ENCODE measurements at regions not wholly inside any gene's neighbourhood (a gene's known extent, or its start where the extent isn't known, plus 50 kb on each side); places are given as distances from the start of the nearest gene placed in this dataset.
"Not testable (repeated sequence)": the region's sequence is repeated elsewhere in the genome, so short reads cannot be mapped to it uniquely, and the experiment has no call there.

- no peak for DNase-seq (ENCODE audit: low read depth in 2 of 2)
Measured at GRCh38 chr2:77834360-77835002, 312.3 kb upstream of the LRRTM4 start.

- no peak for DNase-seq (ENCODE audit: low read depth in 2 of 2)
Measured at GRCh38 chr2:77838441-77838840, 316.3 kb upstream of the LRRTM4 start.

- no peak for DNase-seq (ENCODE audit: low read depth in 2 of 2)
Measured at GRCh38 chr2:77839102-77839501, 316.9 kb upstream of the LRRTM4 start.

DNA sequence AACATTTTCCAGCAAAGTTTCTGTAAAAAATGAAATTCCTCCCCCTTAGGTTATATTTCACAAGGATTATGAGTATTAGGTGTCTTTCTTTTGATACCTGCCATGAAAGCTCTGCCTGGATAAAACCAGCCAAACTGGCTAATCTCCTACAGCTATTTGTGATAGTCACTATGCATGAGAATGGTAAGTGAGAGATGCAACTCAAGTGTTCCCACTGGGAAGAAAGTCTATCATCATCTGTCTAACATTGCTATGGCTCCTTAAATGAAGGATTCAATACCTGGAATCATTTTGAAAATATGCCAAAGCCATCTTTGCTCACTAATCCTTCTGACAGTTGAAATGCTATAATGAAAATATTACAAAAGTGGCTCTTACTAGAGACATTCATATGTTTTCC lies 339.9 kb upstream of the LRRTM4 start:
- DNase-seq (ENCODE audit: low read depth in 2 of 2) = no peak

- no peak for DNase-seq (ENCODE audit: low read depth in 2 of 2)
Measured at GRCh38 chr2:77864426-77864825, 342.2 kb upstream of the LRRTM4 start.

- no peak for DNase-seq (ENCODE audit: low read depth in 2 of 2)
Measured at GRCh38 chr2:77866661-77867060, 344.5 kb upstream of the LRRTM4 start.

GRCh38 chr2:77867146-77867545 lies 345.0 kb upstream of the LRRTM4 start:
- no peak for DNase-seq (ENCODE audit: low read depth in 2 of 2)

DNA sequence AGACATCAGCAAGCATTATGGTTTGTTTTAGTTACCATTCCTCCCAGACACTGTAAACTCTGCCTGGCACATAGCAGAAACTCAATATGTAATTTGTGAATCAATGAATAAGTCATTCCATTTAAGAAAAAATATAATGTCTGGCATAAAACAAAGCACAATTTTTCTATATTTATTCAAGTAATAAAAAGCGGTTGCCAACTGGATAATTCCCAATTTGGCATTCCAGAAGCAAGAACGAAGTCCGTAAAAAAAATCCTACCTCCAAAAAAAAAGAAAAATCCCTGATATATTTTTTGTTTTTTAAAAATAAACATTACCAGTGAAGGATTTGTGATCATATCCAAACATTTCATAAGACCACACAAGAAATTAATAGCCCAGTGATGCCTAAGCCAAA lies 351.3 kb upstream of the LRRTM4 start:
- no peak for DNase-seq (ENCODE audit: low read depth in 2 of 2)

DNA sequence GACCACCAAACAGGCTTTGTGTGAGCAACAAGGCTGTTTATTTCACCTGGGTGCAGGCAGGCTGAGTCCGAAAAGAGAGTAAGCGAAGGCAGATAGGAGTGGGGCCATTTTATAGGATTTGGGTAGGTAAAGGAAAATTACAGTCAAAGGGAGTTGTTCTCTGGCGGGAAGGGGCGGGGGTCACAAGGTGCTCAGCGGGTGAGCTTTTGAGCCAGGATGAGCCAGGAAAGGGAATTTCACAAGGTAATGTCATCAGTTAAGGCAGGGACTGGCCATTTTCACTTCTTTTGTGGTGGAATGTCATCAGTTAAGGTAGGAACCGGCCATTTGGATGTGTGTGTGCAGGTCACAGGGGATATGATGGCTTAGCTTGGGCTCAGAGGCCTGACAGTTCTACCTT lies 378.0 kb upstream of the LRRTM4 start:
- DNase-seq (ENCODE audit: low read depth in 2 of 2) = not testable (repeated sequence)

DNA sequence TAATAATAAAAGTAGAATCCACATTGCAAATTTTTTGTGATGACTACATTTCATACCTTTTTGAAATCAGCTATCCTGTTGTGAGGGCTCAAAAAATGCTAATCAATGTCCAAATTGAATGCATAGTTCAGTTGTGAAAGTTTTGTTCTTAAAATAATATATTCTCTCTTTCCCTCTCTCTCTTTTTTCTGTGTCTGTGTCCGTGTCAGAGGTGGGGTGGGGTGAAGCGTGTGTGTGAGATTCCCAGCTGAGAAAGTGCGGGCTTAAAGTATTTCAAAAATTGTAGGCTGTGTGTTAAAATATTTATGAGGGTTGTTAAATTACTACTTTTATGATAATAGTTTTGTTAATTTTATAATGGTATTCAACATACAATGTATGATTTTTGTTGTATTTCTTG lies 388.0 kb upstream of the LRRTM4 start:
- DNase-seq (ENCODE audit: low read depth in 2 of 2) = no peak

DNA sequence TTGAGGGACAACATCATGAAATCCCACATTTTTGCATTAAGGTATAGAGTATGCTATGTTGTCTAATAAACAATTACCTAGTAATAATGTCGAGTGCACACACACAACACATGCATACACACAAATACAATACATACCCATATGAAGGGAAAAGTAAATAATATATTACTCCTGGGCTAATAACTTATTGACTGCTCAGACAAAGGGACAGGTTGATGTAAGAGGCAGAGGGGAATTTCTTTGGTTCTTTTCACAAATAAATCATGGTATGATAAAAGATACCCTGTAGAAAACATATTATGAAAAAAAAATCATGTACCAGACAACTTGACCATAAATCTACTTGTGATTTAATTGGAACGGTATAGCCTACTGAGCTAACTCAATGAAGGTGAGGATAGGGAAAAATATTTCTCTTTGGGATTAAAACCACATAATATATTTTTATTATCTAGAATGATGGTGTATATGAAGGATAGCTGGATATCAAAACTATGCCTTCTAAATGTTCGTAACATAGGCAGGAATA lies 398.7 kb upstream of the LRRTM4 start:
- no peak for DNase-seq (ENCODE audit: low read depth in 2 of 2)

DNA sequence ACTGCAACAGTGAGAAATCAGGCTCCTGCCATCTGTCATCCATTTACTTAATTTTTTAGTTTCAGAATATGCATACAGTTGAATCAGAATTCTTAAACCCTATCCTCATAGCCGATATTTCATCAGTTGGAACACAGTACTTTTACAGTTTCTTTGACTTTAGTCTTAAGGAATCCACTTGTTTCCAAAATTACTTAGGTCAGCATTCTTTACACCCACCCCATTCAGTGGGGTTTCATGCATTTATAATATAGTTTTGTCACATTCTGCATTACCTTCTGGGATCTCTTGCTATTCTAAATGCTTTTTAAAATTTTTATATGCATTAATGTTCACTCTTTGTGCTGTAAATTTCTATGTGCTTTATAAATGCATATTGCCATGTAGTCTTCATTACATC lies 400.4 kb upstream of the LRRTM4 start:
- DNase-seq (ENCODE audit: low read depth in 2 of 2) = no peak

- no peak for DNase-seq (ENCODE audit: low read depth in 2 of 2)
Measured at GRCh38 chr2:77937366-77937765, 415.2 kb upstream of the LRRTM4 start.

- no peak for DNase-seq (ENCODE audit: low read depth in 2 of 2)
Measured at GRCh38 chr2:77938462-77938861, 416.3 kb upstream of the LRRTM4 start.

GRCh38 chr2:77939370-77939769 lies 417.2 kb upstream of the LRRTM4 start:
- no peak for DNase-seq (ENCODE audit: low read depth in 2 of 2)

DNA sequence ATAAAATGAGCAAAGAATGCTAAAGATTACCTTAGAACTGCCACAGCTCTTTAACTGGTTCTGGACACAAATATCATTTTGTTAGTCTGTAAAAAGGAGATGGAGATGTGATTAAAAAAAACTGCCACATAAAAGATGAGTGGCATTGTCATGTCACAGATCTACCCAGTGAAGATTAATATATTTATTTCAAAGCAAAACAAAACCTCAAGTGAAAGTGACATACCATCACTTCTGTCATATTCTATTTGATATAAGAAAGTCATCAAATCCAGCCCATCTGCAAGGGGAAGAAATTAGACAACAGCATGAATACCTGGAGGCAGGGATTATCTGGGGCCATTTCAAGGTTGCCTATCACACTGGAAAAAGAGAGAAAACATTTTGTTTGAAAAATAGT lies 417.6 kb upstream of the LRRTM4 start:
- DNase-seq (ENCODE audit: low read depth in 2 of 2) = no peak

GRCh38 chr2:77954931-77955330 lies 432.8 kb upstream of the LRRTM4 start:
- DNase-seq (ENCODE audit: low read depth in 2 of 2) = no peak

DNA sequence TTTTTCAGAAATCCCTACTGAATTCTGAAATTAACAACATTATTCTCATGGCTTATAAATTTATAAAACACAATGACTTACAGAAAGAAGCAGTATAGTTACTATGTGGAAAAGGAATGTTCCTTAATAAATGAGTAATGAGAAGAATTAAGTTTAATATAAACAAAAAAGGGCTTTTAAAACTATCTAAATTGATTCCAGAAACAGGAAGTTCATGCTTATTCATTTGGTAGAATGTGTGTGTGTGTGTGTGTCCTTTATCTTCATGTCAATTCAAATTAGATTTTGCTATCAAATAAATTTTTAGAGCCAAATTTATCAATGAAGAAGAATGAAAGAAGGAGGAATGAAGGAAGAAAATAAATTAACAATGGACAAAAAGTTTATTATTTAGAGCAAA lies 440.8 kb upstream of the LRRTM4 start:
- DNase-seq (ENCODE audit: low read depth in 2 of 2) = no peak

DNA sequence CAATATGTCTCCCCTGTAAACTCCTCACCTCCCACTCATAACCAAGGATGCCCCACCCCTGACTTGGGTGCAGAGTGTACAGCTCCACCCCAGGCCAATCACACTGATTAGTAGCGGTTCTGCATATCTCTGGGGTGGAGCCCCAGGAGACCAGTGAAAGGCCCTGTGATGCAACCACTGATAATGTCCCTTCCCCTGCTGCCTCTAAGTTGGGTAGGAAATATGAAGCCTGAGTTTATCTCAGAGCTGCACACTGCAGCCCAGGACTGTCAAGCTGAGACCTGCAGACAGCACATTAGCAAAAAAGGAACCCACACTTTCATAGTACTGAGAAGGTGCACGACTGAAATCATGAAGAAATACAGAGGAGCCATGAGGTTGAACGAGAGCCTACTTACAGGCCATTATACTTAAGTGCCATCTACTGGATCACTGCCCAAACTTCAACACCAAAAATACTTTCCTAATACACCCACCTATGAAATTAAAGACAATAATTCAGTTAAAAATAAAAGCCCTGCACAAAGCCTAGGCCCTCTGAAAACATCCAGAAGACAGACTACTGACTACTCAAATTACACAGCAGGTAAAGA lies 455.4 kb upstream of the LRRTM4 start:
- DNase-seq (ENCODE audit: low read depth in 2 of 2) = no peak

DNA sequence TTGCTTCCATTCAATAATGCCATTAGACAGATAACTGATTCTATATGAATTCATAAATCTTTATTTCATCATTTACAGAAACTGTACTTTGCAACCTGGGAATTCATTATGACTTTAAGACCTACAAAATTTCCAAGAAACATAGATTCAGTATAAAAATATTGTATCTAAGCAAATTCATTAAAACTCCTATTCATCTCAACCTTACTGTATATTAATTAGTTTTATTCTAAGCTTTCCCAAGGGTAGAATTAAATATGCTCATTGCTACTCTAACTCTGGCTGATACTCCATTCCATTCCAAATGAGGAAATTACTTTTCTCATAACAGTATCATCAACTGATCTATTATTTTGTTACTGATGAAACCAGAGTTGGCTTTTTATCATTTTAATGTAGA lies 473.0 kb upstream of the LRRTM4 start:
- DNase-seq (ENCODE audit: low read depth in 2 of 2) = no peak

DNA sequence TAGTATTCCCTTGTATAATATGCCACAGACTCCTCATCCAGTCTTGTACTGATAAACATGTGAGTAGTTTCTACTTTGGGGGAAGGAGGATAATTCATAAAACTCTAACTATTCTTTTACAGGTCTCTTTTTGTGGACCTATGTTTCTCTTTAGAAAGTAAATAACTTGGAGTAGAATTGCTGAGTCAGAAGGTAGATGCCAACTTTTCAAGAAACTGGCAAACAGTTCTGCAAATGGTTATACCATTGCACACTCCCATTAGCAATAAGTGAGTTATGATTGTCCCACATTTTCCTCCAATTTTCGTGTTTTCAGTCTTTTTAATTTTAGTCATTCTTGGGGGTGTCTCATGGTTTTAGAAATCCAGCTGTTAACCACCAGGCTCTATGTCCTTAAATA lies 477.2 kb upstream of the LRRTM4 start:
- DNase-seq (ENCODE audit: low read depth in 2 of 2) = no peak

GRCh38 chr2:78009289-78009688 lies 487.1 kb upstream of the LRRTM4 start:
- no peak for DNase-seq (ENCODE audit: low read depth in 2 of 2)

GRCh38 chr2:78011251-78011650 lies 489.1 kb upstream of the LRRTM4 start:
- no peak for DNase-seq (ENCODE audit: low read depth in 2 of 2)

DNA sequence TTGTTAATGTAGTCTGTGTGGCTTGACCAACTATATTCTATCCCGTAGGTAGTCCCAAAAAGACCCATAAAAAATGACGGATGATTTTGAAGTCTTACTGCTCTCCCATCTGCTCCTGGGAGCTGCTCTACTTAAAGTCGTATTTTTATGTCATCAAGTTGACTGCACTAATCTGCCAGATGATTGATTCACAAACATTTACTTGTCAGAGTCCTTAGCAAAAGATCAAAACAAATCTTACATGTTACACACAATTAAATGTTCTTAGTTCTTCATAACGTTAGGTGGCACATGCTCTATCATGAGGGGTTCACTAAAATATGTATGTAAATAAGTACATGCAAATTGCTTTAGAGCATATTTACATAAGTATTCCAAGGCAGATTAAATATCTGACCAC lies 498.3 kb upstream of the LRRTM4 start:
- DNase-seq (ENCODE audit: low read depth in 2 of 2) = no peak

Measured in fibroblast of skin of left biceps (primary cell).